AG08396 (cell line): ENCODE measurements at regions not wholly inside any gene's neighbourhood (a gene's known extent, or its start where the extent isn't known, plus 50 kb on each side); places are given as distances from the start of the nearest gene placed in this dataset.
"Not testable (repeated sequence)": the region's sequence is repeated elsewhere in the genome, so short reads cannot be mapped to it uniquely, and the experiment has no call there.

Experiments
- DNase-seq: peaks from one replicate; pipeline ENCODE4 v3.0.0; 2012; ENCODE audit warnings: low spot score, mixed read lengths

- no peak for DNase-seq
These were observed 51.9 kb upstream of the SPDL1 start for GRCh38 chr5:169531631-169532030.

- DNase-seq = no peak
These were observed 55.7 kb upstream of the SPDL1 start for GRCh38 chr5:169527863-169528262.

- DNase-seq = no peak
These were observed 56.5 kb upstream of the SPDL1 start for GRCh38 chr5:169527066-169527465.

DNA sequence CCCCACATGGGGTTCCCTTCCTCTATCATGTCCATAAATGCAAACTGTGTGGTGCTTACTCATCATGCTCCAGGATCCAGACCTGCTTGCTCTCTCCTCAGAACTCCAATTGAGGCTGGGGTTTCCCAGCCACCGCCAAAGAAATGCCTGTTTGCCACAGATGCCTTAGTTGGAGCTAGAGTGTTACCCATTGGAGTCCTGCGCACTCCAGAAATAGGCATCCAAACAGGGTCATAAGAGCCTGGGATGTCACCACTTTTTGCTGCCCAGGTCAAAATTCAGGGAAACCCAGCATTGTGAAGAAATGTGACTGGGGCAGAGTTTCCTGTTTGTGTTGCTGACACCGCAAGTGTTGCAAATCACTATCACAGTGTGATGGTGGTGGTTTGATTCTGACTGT, 60.7 kb upstream of the SPDL1 start:
- DNase-seq = no peak

GRCh38 chr5:169521366-169521983, 62.1 kb upstream of the SPDL1 start:
- no peak for DNase-seq

- no peak for DNase-seq
These were observed 64.2 kb upstream of the SPDL1 start for GRCh38 chr5:169519358-169519757.

DNA sequence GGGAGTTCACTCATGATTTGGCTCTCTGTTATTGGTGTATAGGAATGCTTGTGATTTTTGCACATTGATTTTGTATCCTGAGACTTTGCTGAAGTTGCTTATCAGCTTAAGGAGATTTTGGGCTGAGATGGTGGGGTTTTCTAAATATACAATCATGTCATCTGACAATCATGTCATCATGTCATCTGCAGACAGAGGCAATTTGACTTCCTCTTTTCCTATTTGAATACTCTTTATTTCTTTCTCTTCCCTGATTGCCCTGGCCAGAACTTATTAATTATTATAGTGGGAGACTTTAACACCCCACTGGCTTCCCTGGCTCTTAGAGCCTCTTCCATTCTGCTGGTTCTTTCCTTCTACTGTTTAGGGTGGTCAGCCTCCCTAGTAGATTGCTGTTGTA, 64.8 kb upstream of the SPDL1 start:
- not testable (repeated sequence) for DNase-seq

GRCh38 chr5:169512385-169512784, 71.2 kb upstream of the SPDL1 start:
- no peak for DNase-seq

- no peak for DNase-seq
These were observed 71.9 kb upstream of the SPDL1 start for GRCh38 chr5:169511708-169512107.

DNA sequence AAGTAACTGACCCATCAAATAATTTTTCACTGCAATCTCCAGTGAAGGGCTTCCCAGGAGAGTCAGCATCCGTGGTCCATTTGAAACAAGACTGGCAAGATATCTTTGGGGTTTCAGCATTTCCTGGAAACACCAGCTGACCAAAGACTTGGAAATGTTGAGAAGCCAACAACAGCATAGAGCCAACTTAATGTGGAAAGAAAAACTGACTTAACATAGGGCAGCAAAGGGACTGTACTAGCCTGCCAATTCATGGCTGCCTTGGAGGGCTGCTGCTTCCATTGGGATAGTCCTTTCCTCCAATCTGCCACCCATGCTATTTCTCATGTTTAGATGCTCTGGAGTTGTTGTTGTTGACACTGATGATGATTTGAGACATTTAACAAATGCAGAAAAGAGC, 76.5 kb upstream of the SPDL1 start:
- DNase-seq = no peak

DNA sequence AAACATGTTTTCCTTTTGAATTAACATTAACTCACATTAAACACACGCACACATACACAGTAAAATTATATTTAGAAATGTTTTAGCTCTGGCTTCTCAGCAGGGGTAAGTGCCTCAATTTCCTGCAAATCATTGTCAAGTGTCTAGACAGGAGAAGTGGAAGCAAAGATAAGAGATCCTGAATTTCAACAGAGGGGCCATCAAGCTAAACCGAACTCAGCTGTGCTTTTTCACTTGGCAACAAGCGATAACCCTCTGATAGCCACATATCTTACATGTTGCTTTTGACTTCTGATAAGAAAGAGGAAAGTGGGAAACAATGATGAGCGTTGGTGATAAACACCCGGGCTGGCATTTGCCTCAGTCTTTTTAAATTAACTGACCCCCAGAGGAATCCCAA, 79.7 kb upstream of the SPDL1 start:
- no peak for DNase-seq

- DNase-seq = no peak
These were observed 83.5 kb upstream of the SPDL1 start for GRCh38 chr5:169499990-169500505.

- DNase-seq = no peak
These were observed 86.7 kb upstream of the SPDL1 start for GRCh38 chr5:169496878-169497277.

DNA sequence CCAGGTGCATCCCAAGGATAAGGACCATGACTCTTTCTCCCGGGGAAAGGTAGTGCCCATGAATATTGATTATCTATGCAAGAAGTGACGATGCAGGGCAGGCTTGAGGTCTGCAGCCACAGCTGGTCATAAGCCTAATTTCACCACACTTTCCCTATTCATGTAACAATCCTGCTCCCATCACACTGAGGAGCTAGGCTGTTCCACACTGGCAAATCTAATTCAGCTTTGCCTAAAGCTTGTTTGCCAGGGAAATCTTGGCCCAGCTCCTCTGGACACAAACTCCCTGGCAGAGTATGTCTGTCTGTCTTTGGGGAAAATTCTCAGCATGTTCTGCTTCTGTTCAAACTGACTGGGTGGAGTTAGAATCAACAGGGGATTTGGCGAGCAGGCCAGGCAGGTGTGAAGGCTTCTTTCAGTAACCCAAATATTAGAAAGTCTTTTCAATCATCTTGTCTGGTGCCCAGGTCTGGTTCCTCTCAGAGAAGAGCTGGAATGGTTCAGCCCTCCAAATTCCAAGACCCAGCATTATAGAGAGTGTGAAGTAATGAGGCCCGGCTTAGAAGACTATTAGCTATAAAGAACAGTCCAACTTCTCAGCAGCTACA, 88.5 kb upstream of the SPDL1 start:
- DNase-seq = no peak

GRCh38 chr5:169494383-169494935, 89.1 kb upstream of the SPDL1 start:
- no peak for DNase-seq

DNA sequence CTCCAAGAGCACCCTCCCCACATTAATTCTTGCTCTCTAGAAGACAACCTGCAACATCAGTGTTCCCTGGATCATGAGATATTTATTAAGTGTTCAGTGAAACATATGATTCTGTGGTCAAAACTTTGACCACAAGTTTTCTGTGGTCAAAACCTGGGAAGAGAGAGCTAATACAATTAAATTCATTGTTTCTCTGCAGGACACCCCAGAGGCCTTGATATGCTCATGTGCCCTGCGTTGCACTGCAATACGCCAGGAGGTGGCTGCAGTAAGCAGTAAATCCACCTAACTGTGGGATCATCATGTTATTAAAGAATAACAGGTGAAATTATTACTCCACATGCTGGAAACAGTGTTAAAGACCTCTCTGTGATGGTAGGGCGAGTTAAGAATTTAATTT, 109.3 kb upstream of the SPDL1 start:
- no peak for DNase-seq

GRCh38 chr5:169472544-169472943, 111.0 kb upstream of the SPDL1 start:
- no peak for DNase-seq

DNA sequence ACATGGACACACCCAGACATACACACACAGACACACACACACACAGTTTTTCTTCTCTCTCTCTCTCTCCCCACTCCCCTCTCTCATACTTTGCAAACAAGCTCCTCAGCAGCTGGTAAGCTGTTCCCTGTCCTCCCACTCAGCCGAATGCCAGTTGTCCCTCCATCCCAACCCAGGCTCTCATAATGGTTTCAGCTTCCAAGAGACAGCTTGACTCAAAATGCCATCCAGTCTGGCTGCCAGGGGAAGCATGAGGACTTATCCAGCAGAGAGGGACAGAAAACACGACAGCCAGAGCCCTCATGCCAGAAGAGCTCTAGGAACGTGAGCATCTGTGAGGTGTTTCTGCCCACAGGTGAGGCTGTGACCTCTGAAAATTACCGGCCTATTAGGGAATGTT, 112.6 kb upstream of the SPDL1 start:
- no peak for DNase-seq

GRCh38 chr5:169467041-169467771, 116.4 kb upstream of the SPDL1 start:
- DNase-seq = no peak

- no peak for DNase-seq
These were observed 122.7 kb upstream of the SPDL1 start for GRCh38 chr5:169460896-169461295.

- DNase-seq = no peak
These were observed 123.5 kb upstream of the SPDL1 start for GRCh38 chr5:169460123-169460522.

DNA sequence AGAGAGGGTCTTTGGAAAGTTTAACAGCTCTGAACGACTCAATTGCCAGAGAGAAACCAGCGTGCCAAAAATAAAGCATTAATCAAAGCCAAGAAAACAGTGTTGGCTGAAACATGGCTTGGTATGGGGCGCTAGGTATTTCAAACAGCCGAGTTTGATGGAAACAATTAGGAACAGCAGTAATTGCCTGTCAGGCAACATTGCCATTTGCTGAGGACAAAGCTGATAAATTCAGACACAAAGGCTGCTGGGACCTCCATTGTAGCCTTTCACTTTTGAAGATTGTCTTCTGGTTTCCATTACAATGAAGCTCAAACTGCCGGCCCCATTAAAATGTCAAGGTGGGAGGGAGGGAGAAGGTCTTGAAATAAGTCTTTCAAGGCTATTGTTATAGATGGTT, 125.4 kb upstream of the SPDL1 start:
- DNase-seq = no peak

DNA sequence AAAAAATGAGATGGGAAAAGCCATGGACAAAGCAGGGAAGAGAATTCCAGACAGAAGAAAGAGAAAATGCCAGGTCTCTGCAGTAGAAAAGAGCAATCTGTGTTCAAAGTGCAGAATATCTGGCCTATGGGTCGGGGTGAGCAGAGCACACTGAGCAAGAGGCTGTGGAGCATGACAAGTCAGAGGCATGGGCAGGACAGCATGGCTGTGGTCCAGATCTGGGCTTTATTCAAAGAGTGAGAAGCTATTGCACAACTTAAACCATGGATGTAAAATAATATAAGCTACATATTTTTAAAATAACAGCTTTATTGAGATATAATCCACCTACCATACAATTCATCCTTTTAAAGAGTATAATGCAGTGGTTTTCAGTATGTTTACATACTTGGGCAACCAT, 133.1 kb upstream of the SPDL1 start:
- no peak for DNase-seq
